Common myeloid progenitor, CD34-positive (primary cell): ENCODE measurements at regions not wholly inside any gene's neighbourhood (a gene's known extent, or its start where the extent isn't known, plus 50 kb on each side); places are given as distances from the start of the nearest gene placed in this dataset.

Source experiments
- CTCF ChIA-PET: fragments of 350-600 bp; sonication (Branson Sonifier 250); formaldehyde crosslinking; loops from one replicate; lab custom pipeline; 2021; ENCODE audit warnings: antibody characterized with exemption; lab: Charles Lee
- POLR2A ChIA-PET: fragments of 350-600 bp; sonication (Branson Sonifier 250); formaldehyde crosslinking; loops from one replicate; lab custom pipeline; 2021; ENCODE audit warnings: antibody characterized with exemption; lab: Charles Lee
- DNase-seq, 3 donors: peaks; one replicate each; pipeline versions ENCODE4 v3.0.0 to v3.0.0-alpha.2; 2013
- H3K27ac ChIP-seq, 2 experiments: 1 replicate in 1 of 2; 2 replicates in 1 of 2; pipeline ENCODE4 v1.7.0; 2013; ENCODE audit warnings: inconsistent platforms in 2 of 2, low read length in 2 of 2, mild to moderate bottlenecking in 2 of 2, low read depth in 1 of 2, moderate library complexity in 1 of 2; ENCODE audit not compliant: severe bottlenecking in 2 of 2, insufficient read depth in 1 of 2, poor library complexity in 1 of 2
- H3K27me3 ChIP-seq, 5 experiments: replicated peaks in 2 of 5; 1 replicate in 3 of 5; 2 replicates in 2 of 5; pipeline versions ENCODE4 v1.6.1 to v1.7.0; 2013; ENCODE audit warnings: low read length in 4 of 5, mild to moderate bottlenecking in 2 of 5, moderate library complexity in 2 of 5, inconsistent platforms in 1 of 5; ENCODE audit not compliant: insufficient read depth in 5 of 5, control insufficient read depth in 4 of 5
- H3K36me3 ChIP-seq, 4 experiments: 1 replicate in 2 of 4; 2 replicates in 2 of 4; pipeline versions ENCODE4 v1.6.1 to v1.7.0; 2013; ENCODE audit warnings: low read length in 3 of 4, control low read depth in 1 of 4, mild to moderate bottlenecking in 1 of 4; ENCODE audit not compliant: control insufficient read depth in 4 of 4, insufficient read depth in 4 of 4
- H3K4me1 ChIP-seq, 4 experiments: 1 replicate in 3 of 4; 2 replicates in 1 of 4; pipeline versions ENCODE4 v1.6.1 to v1.7.1; 2013; ENCODE audit warnings: low read length in 3 of 4, mild to moderate bottlenecking in 3 of 4, control low read depth in 1 of 4, inconsistent platforms in 1 of 4, moderate library complexity in 1 of 4; ENCODE audit not compliant: control insufficient read depth in 4 of 4, insufficient read depth in 4 of 4; ENCODE audit errors: control extremely low read depth in 1 of 4
- H3K4me3 ChIP-seq, 7 experiments: 1 replicate in 4 of 7; 2 replicates in 3 of 7; pipeline versions ENCODE4 v1.5.1 to v1.7.0; 2013; ENCODE audit warnings: mild to moderate bottlenecking in 7 of 7, low read length in 6 of 7, moderate library complexity in 6 of 7, inconsistent platforms in 2 of 7, low read depth in 2 of 7, control low read depth in 1 of 7; ENCODE audit not compliant: insufficient read depth in 4 of 7, control insufficient read depth in 1 of 7; ENCODE audit errors: extremely low read depth in 1 of 7
- H3K9me3 ChIP-seq, 5 experiments: 1 replicate in 4 of 5; 2 replicates in 1 of 5; pipeline versions ENCODE4 v1.6.1 to v1.7.1; 2013; ENCODE audit warnings: low read length in 4 of 5, mild to moderate bottlenecking in 2 of 5, inconsistent platforms in 1 of 5, low read depth in 1 of 5, moderate library complexity in 1 of 5; ENCODE audit not compliant: control insufficient read depth in 4 of 5, insufficient read depth in 2 of 5; ENCODE audit errors: control extremely low read depth in 1 of 5
- WGBS: methylation state at CpG from one replicate; pipeline ENCODE4 v1.1.5; 2013; ENCODE audit not compliant: insufficient coverage; 5-methylcytosine and 5-hydroxymethylcytosine counted together

GRCh38 chr14:94906577-94906976 lies 136.7 kb upstream of the GSC start:
- Histone ChIP-seq H3K9me3 (peaks cover 0 to 5% (median 0%) of the 10 kb centered on the region in 5 experiments), H3K36me3 (no peaks in the 10 kb centered on the region), H3K27me3 (peaks cover 0 to 7% (median 0%) of the 10 kb centered on the region in 5 experiments), H3K4me1 (no peaks in the 10 kb centered on the region), H3K4me3 (no peak overlapping the region), H3K27ac (no peak overlapping the region)
- DNase-seq = no peak
- CTCF ChIA-PET = no interaction called here
- POLR2A ChIA-PET = no interaction called here
- 98% methylated on average over 4 of the region's 4 CpGs for WGBS

GRCh38 chr14:94904636-94905035 lies 134.7 kb upstream of the GSC start:
- DNase-seq = no peak
- H3K36me3 ChIP-seq = no peaks in the 10 kb centered on the region
- no peaks in the 10 kb centered on the region for H3K4me1 ChIP-seq
- CTCF ChIA-PET = no interaction called here
- POLR2A ChIA-PET = no interaction called here
- no peak overlapping the region for H3K27ac ChIP-seq
- H3K9me3 ChIP-seq = no peaks in the 10 kb centered on the region
- peaks cover 0 to 7% (median 0%) of the 10 kb centered on the region in 5 experiments for H3K27me3 ChIP-seq
- H3K4me3 ChIP-seq = no peak overlapping the region
- 92% methylated on average over 4 of the region's 4 CpGs for WGBS

- ChIA-PET POLR2A (no interaction called here), CTCF (no interaction called here)
- no peak overlapping the region for H3K4me3 ChIP-seq
Observed at GRCh38 chr14:94903883-94904282, 134.0 kb upstream of the GSC start.

GRCh38 chr14:94903338-94903737 lies 133.4 kb upstream of the GSC start:
- peaks cover 0 to 4% (median 0%) of the 10 kb centered on the region in 5 experiments for H3K27me3 ChIP-seq
- no peaks in the 10 kb centered on the region for H3K9me3 ChIP-seq
- WGBS = 87% methylated on average over 3 of the region's 4 CpGs
- ChIA-PET POLR2A (no interaction called here), CTCF (no interaction called here)
- no peaks in the 10 kb centered on the region for H3K4me1 ChIP-seq
- no peak for DNase-seq
- no peak overlapping the region for H3K4me3 ChIP-seq
- H3K36me3 ChIP-seq = no peaks in the 10 kb centered on the region
- no peak overlapping the region for H3K27ac ChIP-seq

More at GRCh38 chr14:94903883-94904282, 134.0 kb upstream of the GSC start:
- no peak for DNase-seq
- 90% methylated on average over 3 of the region's 3 CpGs for WGBS
- H3K9me3 ChIP-seq = no peaks in the 10 kb centered on the region
- no peaks in the 10 kb centered on the region for H3K4me1 ChIP-seq
- H3K27ac ChIP-seq = no peak overlapping the region
- H3K36me3 ChIP-seq = no peaks in the 10 kb centered on the region
- peaks cover 0 to 7% (median 0%) of the 10 kb centered on the region in 5 experiments for H3K27me3 ChIP-seq

GRCh38 chr14:94897561-94897960 lies 127.6 kb upstream of the GSC start:
- H3K27me3 ChIP-seq = peaks cover 0 to 13% (median 0%) of the 10 kb centered on the region in 5 experiments
- no peak overlapping the region for H3K4me3 ChIP-seq
- WGBS = 90% methylated on average over 4 of the region's 4 CpGs
- POLR2A ChIA-PET = no interaction called here
- peaks cover 0 to 5% (median 0%) of the 10 kb centered on the region in 5 experiments for H3K9me3 ChIP-seq
- DNase-seq = no peak
- H3K27ac ChIP-seq = no peak overlapping the region
- no peaks in the 10 kb centered on the region for H3K4me1 ChIP-seq
- no peaks in the 10 kb centered on the region for H3K36me3 ChIP-seq
- CTCF ChIA-PET = no interaction called here

GRCh38 chr14:94897082-94897481 lies 127.2 kb upstream of the GSC start:
- no peak for DNase-seq
- ChIA-PET POLR2A (no interaction called here), CTCF (no interaction called here)
- H3K27me3 ChIP-seq = peaks cover 0 to 13% (median 0%) of the 10 kb centered on the region in 5 experiments
- H3K9me3 ChIP-seq = peaks cover 0 to 5% (median 0%) of the 10 kb centered on the region in 5 experiments
- no peaks in the 10 kb centered on the region for H3K4me1 ChIP-seq
- no peak overlapping the region for H3K4me3 ChIP-seq
- no peaks in the 10 kb centered on the region for H3K36me3 ChIP-seq
- WGBS = 84% methylated on average over 2 of the region's 6 CpGs
- H3K27ac ChIP-seq = no peak overlapping the region

GRCh38 chr14:94893411-94894160 lies 123.7 kb upstream of the GSC start:
- Histone ChIP-seq H3K4me1 (no peaks in the 10 kb centered on the region), H3K27me3 (peaks cover 0 to 23% (median 0%) of the 10 kb centered on the region in 5 experiments), H3K36me3 (no peaks in the 10 kb centered on the region), H3K4me3 (no peak overlapping the region), H3K9me3 (peaks cover 0 to 5% (median 0%) of the 10 kb centered on the region in 5 experiments), H3K27ac (no peak overlapping the region)
- 77% methylated on average over 8 of the region's 17 CpGs for WGBS
- POLR2A ChIA-PET = no interaction called here
- no peak for DNase-seq
- CTCF ChIA-PET = no interaction called here
